ENCODE measurements at regions not wholly inside any gene's neighbourhood (a gene's known extent, or its start where the extent isn't known, plus 50 kb on each side); places are given as distances from the start of the nearest gene placed in this dataset.

- Histone ChIP-seq H4K20me1 (replicated peaks; ENCODE audit: insufficient read depth) (no peaks in the 10 kb centered on the region), H3K4me3 (no peak overlapping the region), H3K79me2 (replicated peaks; ENCODE audit: insufficient read depth) (no peaks in the 10 kb centered on the region), H3K36me3 (ENCODE audit: insufficient read depth) (no peaks in the 10 kb centered on the region), H2AFZ (peak overlapping the region; percentile 24; the same call in 1 of the 2 replicates), H3K27ac (ENCODE audit: low read depth) (no peak overlapping the region; the same call in 1 of the 2 replicates), H3K9me2 (ENCODE audit: insufficient read depth) (no peaks in the 10 kb centered on the region), H3F3A (replicated peaks; ENCODE audit: low read depth) (no peaks in the 10 kb centered on the region), H3K27me3 (ENCODE audit: insufficient read depth) (no peaks in the 10 kb centered on the region), H3K4me1 (ENCODE audit: insufficient read depth) (peaks cover 15% of the 10 kb centered on the region), H3K4me2 (peak overlapping the region; percentile 61)
- Mint-ChIP-seq H3K4me3 (no peak overlapping the region), H3K36me3 (ENCODE audit: low read depth) (no peaks in the 10 kb centered on the region), H3K27me3 (ENCODE audit: insufficient read depth, low read depth, poor library complexity) (no peaks in the 10 kb centered on the region), H3K9me3 (no peaks in the 10 kb centered on the region), H3K4me1 (peaks cover 17% of the 10 kb centered on the region), H3K27ac (no peak overlapping the region; the same call in 1 of the 2 replicates)
- DNase-seq (ENCODE audit: low spot score) (peak; percentile 13), ATAC-seq (peak; percentile 71)
- TF ChIP-seq STAT1 (IDR thresholded peaks at IDR 0.05; ENCODE audit: unreplicated experiment) (no peak), CREB1 (CRISPR knock-in tag; IDR thresholded peaks at IDR 0.05; ENCODE audit: low read depth) (no peak), JUNB (IDR thresholded peaks at IDR 0.05; ENCODE audit: unreplicated experiment) (no peak), CTCF (conservative IDR thresholded peaks at IDR 0.05; ENCODE audit: low read depth in 2 of 2) (no peak), REST (IDR thresholded peaks at IDR 0.05; ENCODE audit: unreplicated experiment) (no peak), ZNF462 (CRISPR knock-in tag; IDR thresholded peaks at IDR 0.05) (no peak), ETS1 (IDR thresholded peaks at IDR 0.05) (no peak), ZNF114 (CRISPR knock-in tag; IDR thresholded peaks at IDR 0.05) (no peak), NANOG (IDR thresholded peaks at IDR 0.05; ENCODE audit: borderline replicate concordance) (no peak), EZH2phosphoT487 (IDR thresholded peaks at IDR 0.05; ENCODE audit: unreplicated experiment) (no peak)
Measured at GRCh38 chr5:128876569-128877382, 88.5 kb upstream of the SLC27A6 start.

Measured in GM23338 (cell line).